ENCODE measurements at regions not wholly inside any gene's neighbourhood (a gene's known extent, or its start where the extent isn't known, plus 50 kb on each side); places are given as distances from the start of the nearest gene placed in this dataset.

- H3K27me3 ChIP-seq (ENCODE audit: control insufficient read depth, insufficient read depth, low read length), result no peaks in the 10 kb centered on the region
- no peaks in the 10 kb centered on the region for H3K4me1 Mint-ChIP-seq
- peaks cover 2 to 8% of the 10 kb centered on the region in 2 donors for H3K9me3 Mint-ChIP-seq
- H3K36me3 Mint-ChIP-seq, result no peaks in the 10 kb centered on the region
- TF ChIP-seq CTCF (IDR thresholded peaks at IDR 0.05), result no peak
- DNase-seq, result no peak
- no peaks in the 10 kb centered on the region for H3K4me1 ChIP-seq (ENCODE audit: control insufficient read depth, insufficient read depth, low read length)
- intact Hi-C loops (cut with micrococcal nuclease), result no loop called here
- WGBS (ENCODE audit: insufficient coverage), result 87% methylated on average over 4 of the region's 4 CpGs
- ATAC-seq, result no peak
- H3K4me3 Mint-ChIP-seq, result no peak overlapping the region
- no peak overlapping the region for H3K4me3 ChIP-seq (ENCODE audit: low read length)
- H3K9me3 ChIP-seq (ENCODE audit: control insufficient read depth, insufficient read depth, low read length), result no peaks in the 10 kb centered on the region
- H3K27ac ChIP-seq (ENCODE audit: low read length), result no peak overlapping the region
- H3K27me3 Mint-ChIP-seq (ENCODE audit: low read depth in 2 of 2), result no peaks in the 10 kb centered on the region
- H3K36me3 ChIP-seq (ENCODE audit: control insufficient read depth, insufficient read depth, low read length), result no peaks in the 10 kb centered on the region
- H3K27ac Mint-ChIP-seq, result no peak overlapping the region
Observed at GRCh38 chrX:95718746-95719145, 965.9 kb upstream of the DIAPH2 start.

GRCh38 chrX:95721011-95721410 lies 963.6 kb upstream of the DIAPH2 start:
- Histone ChIP-seq H3K27ac (ENCODE audit: low read length) (no peak overlapping the region), H3K36me3 (ENCODE audit: control insufficient read depth, insufficient read depth, low read length) (no peaks in the 10 kb centered on the region), H3K27me3 (ENCODE audit: control insufficient read depth, insufficient read depth, low read length) (no peaks in the 10 kb centered on the region), H3K4me1 (ENCODE audit: control insufficient read depth, insufficient read depth, low read length) (no peaks in the 10 kb centered on the region), H3K9me3 (ENCODE audit: control insufficient read depth, insufficient read depth, low read length) (no peaks in the 10 kb centered on the region), H3K4me3 (ENCODE audit: low read length) (no peak overlapping the region)
- intact Hi-C loops (cut with micrococcal nuclease), result no loop called here
- Mint-ChIP-seq H3K27me3 (ENCODE audit: low read depth in 2 of 2) (no peaks in the 10 kb centered on the region), H3K4me1 (no peaks in the 10 kb centered on the region), H3K36me3 (no peaks in the 10 kb centered on the region), H3K4me3 (no peak overlapping the region), H3K9me3 (peaks cover 2 to 8% of the 10 kb centered on the region in 2 donors), H3K27ac (no peak overlapping the region)
- 0% methylated on average over 1 of the region's 4 CpGs for WGBS (ENCODE audit: insufficient coverage)
- no peak for ATAC-seq
- no peak for DNase-seq
- no peak for TF ChIP-seq CTCF (IDR thresholded peaks at IDR 0.05)

GRCh38 chrX:95728446-95728845 lies 956.2 kb upstream of the DIAPH2 start:
- 100% methylated on average over 1 of the region's 1 CpG for WGBS (ENCODE audit: insufficient coverage)
- Histone ChIP-seq H3K4me3 (ENCODE audit: low read length) (no peak overlapping the region), H3K36me3 (ENCODE audit: control insufficient read depth, insufficient read depth, low read length) (no peaks in the 10 kb centered on the region), H3K4me1 (ENCODE audit: control insufficient read depth, insufficient read depth, low read length) (no peaks in the 10 kb centered on the region), H3K9me3 (ENCODE audit: control insufficient read depth, insufficient read depth, low read length) (no peaks in the 10 kb centered on the region), H3K27ac (ENCODE audit: low read length) (no peak overlapping the region), H3K27me3 (ENCODE audit: control insufficient read depth, insufficient read depth, low read length) (no peaks in the 10 kb centered on the region)
- DNase-seq (no peak), ATAC-seq (no peak)
- no peak for TF ChIP-seq CTCF (IDR thresholded peaks at IDR 0.05)
- Mint-ChIP-seq H3K27ac (no peak overlapping the region), H3K9me3 (peaks cover 0 to 2% of the 10 kb centered on the region in 2 donors), H3K27me3 (ENCODE audit: low read depth in 2 of 2) (no peaks in the 10 kb centered on the region), H3K36me3 (no peaks in the 10 kb centered on the region), H3K4me1 (no peaks in the 10 kb centered on the region), H3K4me3 (no peak overlapping the region)
- intact Hi-C loops (cut with micrococcal nuclease), result no loop called here

- ATAC-seq, result no peak
- Mint-ChIP-seq H3K4me1 (no peaks in the 10 kb centered on the region), H3K4me3 (no peak overlapping the region), H3K36me3 (no peaks in the 10 kb centered on the region), H3K27me3 (ENCODE audit: low read depth in 2 of 2) (no peaks in the 10 kb centered on the region), H3K27ac (no peak overlapping the region), H3K9me3 (peaks cover 3 to 4% of the 10 kb centered on the region in 2 donors)
- 41% methylated on average over 2 of the region's 3 CpGs for WGBS (ENCODE audit: insufficient coverage)
- Histone ChIP-seq H3K27ac (ENCODE audit: low read length) (no peak overlapping the region), H3K4me3 (ENCODE audit: low read length) (no peak overlapping the region), H3K27me3 (ENCODE audit: control insufficient read depth, insufficient read depth, low read length) (no peaks in the 10 kb centered on the region), H3K9me3 (ENCODE audit: control insufficient read depth, insufficient read depth, low read length) (no peaks in the 10 kb centered on the region), H3K4me1 (ENCODE audit: control insufficient read depth, insufficient read depth, low read length) (no peaks in the 10 kb centered on the region), H3K36me3 (ENCODE audit: control insufficient read depth, insufficient read depth, low read length) (no peaks in the 10 kb centered on the region)
- no peak for DNase-seq
- intact Hi-C loops (cut with micrococcal nuclease), result no loop called here
- no peak for TF ChIP-seq CTCF (IDR thresholded peaks at IDR 0.05)
Observed at GRCh38 chrX:95729401-95729800, 955.2 kb upstream of the DIAPH2 start.
